ENCODE measurements at regions not wholly inside any gene's neighbourhood (a gene's known extent, or its start where the extent isn't known, plus 50 kb on each side); places are given as distances from the start of the nearest gene placed in this dataset.

DNA sequence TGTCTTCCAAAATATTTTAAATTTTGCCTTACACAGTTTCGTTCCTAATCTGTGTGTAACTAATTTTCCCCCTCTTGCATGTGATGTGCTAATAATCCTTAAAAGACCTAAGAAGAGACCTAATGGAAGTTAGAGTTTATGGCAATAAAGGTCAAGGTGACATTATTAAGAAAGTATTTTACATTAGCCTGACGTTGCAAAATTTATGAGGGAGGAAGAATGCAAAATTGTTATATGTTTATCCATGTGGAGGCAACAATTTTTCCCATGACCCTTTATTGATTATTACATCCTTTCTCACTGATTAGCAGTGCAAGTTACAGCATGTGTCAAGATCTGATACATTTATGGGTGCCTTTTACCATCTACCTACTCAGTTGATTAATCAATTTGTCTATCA is 373.8 kb upstream of the ROBO1 start:
- TF ChIP-seq CTCF (IDR thresholded peaks at IDR 0.05) (no peak), POLR2A (IDR thresholded peaks at IDR 0.05) (no peak)

All from esophagus squamous epithelium (tissue), 4 donors.